ENCODE measurements at regions not wholly inside any gene's neighbourhood (a gene's known extent, or its start where the extent isn't known, plus 50 kb on each side); places are given as distances from the start of the nearest gene placed in this dataset.

- TF ChIP-seq CTCF (IDR thresholded peaks at IDR 0.05) (no peak), POLR2A (IDR thresholded peaks at IDR 0.05) (no peak)
Measured at GRCh38 chr2:7599462-7600258, 682.4 kb downstream of the RNF144A start.
